ENCODE measurements at regions not wholly inside any gene's neighbourhood (a gene's known extent, or its start where the extent isn't known, plus 50 kb on each side); places are given as distances from the start of the nearest gene placed in this dataset.

- no peak for TF ChIP-seq RAD21 (IDR thresholded peaks at IDR 0.05; ENCODE audit: low read depth)
- no peak for TF ChIP-seq NFIC (IDR thresholded peaks at IDR 0.05)
- no peak for TF ChIP-seq USF1 (IDR thresholded peaks at IDR 0.05)
- TF ChIP-seq EP300 (IDR thresholded peaks at IDR 0.05; ENCODE audit: borderline replicate concordance) = no peak
- TF ChIP-seq MAX (IDR thresholded peaks at IDR 0.05) = no peak
- TF ChIP-seq ZBTB7A (IDR thresholded peaks at IDR 0.05; ENCODE audit: low read depth) = no peak
- TF ChIP-seq REST (IDR thresholded peaks at IDR 0.05; ENCODE audit: low read depth) = no peak
These were observed 113.5 kb upstream of the GATB start for GRCh38 chr4:151874328-151874727.
